Right renal pelvis (tissue), 4 donors: ENCODE measurements at regions not wholly inside any gene's neighbourhood (a gene's known extent, or its start where the extent isn't known, plus 50 kb on each side); places are given as distances from the start of the nearest gene placed in this dataset.

Experiments
- DNase-seq, 4 donors: peaks; one replicate each; pipeline ENCODE4 v3.0.0-alpha.2; 2013; ENCODE audit warnings: low read depth in 4 of 4, low spot score in 3 of 4, missing footprints in 1 of 4

DNA sequence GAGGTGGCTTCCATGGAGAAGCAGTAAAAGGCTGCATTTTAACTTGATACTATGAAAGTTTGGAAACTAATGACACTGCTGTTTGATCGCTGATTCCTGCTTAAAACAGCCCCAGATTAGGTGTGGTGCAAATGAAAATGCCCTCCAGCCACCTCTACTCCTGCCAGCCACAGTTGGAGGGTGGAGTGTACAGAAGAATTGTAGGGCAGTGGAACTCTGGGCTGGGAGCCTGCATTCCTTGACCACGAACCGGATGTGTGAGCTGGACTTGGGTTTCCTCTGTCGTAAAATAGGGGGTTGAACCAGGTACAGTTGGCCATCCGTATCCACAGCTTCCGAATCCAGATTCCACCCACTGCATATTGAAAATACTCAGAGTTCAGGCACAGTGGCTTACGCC, 84.6 kb upstream of the RFX8 start:
- no peak for DNase-seq

DNA sequence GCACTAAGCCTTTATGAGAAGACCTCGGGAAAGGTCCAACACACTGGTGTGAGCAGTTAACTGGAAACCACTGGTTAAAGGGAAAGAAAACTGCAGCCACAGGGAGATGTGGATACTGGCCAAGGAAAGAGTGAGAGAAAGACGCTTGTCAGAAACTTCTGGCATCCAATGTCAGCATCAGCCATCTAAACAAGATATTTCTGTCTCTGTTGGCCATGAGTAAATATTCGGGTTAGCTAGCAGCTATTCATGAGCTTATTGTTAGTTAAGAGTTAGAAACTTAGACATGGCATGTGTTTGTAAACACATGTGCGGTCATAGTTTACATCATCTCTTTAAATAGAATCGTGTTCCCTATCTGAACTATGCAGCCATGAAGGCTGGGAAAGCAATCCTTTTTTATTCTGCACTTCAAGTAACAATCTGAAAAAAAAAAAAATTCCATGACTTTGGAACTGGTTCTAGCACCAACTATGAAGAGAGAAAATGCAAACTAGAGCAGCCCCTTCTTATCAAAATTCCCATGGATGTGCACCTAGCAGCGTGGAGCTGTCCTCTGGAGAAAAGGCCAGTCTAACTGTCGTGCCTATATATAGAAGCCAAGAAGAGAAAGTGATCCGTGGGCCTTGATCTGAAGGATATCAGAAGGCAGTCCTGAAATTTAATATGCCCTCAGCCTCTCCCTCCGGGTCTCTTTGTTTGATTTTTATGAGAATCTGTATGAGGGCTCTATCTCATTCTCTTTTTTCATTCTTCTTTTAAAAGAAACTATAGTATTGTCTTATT, 84.0 kb upstream of the RFX8 start:
- DNase-seq = no peak

DNA sequence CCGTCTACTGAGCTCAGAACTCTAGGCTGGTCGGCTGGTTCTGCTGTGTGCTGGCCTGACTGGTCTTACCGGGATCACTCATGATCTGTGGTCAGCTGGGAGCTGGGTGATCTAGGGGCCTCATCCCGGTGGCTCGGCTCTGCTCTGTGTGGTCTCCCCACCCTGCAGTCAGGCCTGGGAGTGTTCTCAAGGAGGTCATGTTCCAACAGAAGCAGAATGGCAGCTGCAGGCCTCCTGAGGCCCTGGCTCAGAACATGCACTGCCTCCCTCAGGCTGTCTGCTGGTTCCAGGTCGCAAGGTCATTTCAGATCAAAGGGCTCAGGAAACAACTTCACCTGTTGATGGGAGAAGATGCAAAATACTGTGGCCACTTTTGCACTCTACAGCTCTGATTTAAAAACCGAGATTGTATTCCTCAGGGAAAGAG, 81.1 kb upstream of the RFX8 start:
- no peak for DNase-seq

DNA sequence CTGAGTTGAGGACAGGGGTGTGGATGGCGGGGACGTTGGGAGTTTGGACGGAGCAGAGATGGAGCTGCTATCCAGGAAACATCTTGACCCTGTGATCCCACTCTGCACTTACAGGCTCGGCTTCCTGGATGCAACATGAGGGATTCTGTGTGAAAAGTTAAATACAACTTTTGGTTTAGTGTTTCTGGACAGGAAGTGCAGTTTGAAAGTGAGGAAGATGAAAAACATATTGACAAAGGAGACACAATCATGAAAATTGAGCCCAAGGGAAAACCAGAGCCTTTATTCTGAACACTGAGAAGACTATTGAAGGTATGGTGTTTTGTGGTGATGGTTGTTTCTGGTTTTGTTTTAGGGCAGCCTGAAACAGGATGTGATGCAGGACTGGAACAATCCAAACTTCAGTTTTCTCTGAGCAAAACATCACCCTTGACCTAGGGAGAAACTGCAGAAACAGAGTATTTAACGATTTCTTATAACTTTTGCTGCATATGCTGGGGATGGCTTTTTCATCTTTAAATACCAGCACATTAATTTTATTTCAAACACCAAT, 76.5 kb upstream of the RFX8 start:
- no peak for DNase-seq

DNA sequence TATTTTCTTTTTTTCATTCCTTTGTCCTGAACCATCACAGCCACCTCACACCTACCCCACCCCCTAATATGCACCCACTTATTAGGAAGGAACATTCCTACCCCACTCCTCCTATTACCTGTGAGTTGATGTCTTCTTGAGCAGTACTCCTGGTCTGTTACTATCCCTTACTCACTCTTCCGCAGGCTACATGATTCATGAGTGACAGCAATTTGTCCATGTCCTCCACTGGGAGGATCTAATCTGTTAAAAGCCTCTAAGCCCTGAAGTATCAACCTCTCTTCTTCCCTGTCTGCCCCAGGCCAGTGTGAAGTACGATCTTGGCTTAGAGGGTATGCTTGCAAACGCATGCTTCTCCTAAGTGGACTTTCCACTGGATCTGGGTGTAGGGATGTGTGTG, 75.6 kb upstream of the RFX8 start:
- no peak for DNase-seq

DNA sequence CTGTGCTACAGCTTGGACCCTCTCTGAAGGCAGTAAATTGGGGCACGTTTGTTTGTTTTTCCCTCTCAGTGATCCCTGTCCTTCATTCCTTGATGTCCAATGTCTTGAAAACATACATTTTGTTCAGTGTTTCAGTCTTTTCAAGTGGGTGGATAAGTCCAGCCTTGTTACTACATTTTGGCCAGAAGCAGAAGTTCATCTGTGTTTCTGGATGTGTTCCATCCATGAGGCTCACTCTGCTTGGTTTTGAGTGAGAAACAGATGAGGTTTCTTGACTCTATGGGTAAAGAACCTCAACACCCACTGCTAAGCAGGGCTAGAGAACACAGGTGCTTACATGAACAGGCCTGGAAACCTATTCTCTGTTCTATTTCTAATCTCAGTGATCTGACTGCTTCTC, 74.5 kb upstream of the RFX8 start:
- no peak for DNase-seq

DNA sequence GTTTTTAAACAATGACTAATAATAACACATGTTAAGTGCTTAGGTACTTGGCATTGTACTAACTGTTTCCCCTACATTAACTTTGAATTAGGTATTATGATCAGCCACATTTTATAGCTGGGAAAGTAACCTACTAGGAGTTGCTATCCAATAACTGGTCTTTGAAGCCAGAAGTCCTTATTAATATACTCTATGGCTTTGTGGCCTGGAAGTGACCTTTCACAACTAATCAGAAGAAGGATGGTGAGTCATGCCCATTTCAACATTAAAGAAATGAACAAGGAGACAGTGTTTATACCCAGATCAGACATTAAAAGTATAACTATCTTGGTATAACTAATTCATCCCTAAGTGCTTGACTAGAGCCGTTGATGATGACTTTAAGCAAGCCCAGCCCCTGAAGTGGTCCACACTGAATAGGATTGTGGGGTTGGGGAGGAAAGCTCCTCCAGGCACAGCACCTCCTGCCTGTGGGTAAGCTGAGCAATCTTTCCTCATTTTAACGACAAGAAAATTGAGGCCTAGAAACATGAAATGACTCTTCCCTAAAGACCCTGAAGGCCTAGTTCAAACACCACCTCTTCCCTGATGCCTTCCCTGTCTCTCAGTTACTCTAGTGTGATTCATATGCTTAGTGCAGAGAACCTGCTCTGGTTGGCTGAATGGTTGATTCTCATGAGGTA, 71.6 kb upstream of the RFX8 start:
- DNase-seq = no peak

DNA sequence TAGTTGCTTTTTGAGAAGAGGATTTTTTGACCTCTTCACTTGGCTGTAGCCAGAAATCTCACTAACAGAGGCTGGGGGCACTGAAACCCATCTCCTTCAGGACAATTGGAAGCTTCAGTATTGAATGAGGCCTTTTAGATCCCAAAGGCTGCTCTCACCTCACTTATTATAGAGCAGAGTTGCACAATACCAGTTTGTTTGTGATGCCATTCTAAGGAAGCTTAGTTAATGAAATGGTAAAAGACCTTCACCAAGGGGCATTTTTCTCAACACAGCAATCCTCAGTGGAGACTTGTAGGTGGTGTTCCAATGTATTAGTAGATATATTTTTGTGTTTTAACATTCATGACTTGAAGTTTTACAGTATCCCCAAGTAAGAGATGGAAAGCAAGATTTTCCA, 71.0 kb upstream of the RFX8 start:
- DNase-seq = no peak

DNA sequence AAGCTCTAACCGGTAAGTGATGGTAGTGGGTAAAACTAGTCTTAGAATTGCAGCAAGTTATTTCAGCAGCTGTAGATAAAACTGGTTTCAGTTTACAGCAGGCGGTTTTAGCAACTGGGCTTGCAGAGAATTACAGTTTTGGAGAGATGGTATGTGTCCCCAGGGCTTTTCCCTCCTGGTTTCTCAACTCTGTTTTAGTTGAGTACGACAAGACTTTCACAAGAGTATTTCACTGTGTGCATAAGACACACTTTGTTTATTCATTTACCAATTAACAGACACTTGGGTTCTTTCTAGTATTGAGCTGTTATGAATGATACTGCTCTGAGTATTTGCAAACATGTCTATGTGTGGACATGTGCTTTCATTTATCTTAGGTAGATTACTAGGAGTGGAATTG, 65.6 kb upstream of the RFX8 start:
- DNase-seq = no peak

DNA sequence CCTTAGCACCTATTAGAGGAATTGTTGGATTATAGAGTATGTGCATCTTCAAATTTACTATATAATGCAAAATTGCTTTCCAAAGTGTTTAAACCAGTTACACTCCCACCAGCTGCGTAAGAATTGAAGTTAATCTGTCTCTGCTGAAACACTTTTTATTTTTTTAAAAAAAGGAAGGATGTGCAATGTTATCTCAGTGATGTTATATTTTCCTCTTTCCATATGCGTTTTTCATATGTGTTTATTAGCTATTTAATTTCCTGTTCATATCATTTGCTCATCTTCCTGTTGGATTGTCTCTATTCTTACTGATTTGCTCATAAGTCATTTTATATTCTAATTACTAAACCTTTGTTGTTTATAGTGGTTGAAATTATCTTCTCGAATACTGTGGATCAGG, 63.2 kb upstream of the RFX8 start:
- DNase-seq = no peak

DNA sequence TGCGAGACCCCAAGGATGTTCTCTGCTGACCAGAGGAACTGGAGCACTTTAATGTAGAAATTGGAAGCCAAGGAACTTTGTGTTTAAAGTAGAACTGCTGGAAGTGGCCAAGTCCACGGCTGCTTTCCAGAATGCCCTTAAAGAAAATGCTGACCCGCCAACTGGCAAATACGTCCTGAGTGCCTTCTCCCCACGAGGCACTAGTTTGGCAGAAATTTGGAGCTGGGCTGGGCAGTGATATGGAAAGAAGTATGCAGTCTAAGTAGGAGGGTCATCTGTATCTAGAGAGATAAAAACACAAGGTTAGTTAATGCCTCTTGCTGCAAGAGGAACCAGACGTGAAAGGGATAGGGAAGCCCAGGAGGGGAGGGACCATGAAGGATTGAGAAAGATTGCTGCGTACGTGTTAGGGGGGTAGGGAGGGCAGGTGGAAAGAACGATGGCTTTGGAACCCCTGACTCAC, 59.3 kb upstream of the RFX8 start:
- no peak for DNase-seq

DNA sequence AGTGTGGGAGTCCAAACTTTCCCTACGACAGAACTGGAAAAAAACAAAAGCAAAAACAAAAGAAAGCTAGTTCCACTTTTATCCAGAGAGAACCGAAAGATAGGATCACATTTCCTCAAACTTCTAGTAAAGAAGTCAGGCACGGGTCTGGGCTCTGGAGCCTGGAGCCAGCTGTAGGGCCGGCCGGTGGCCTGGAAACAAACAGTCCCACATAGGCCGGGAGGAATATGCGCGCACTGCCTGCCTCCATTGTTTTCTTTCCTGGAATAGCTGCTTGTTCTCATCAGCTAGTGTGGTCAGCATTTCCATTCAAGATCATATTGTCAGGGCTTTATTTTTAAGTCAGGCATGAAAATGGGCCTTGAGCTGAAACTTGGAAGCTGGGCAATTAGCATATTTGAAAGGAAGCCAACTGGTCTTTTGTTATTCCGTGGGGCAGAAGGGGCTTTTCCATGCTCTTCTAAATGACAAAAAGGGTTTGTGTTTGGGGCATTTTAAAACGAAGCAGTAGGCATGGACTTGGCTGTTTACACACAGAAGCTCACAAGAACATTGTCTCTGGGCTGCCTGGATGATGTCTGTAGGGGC, 58.7 kb upstream of the RFX8 start:
- DNase-seq = no peak

DNA sequence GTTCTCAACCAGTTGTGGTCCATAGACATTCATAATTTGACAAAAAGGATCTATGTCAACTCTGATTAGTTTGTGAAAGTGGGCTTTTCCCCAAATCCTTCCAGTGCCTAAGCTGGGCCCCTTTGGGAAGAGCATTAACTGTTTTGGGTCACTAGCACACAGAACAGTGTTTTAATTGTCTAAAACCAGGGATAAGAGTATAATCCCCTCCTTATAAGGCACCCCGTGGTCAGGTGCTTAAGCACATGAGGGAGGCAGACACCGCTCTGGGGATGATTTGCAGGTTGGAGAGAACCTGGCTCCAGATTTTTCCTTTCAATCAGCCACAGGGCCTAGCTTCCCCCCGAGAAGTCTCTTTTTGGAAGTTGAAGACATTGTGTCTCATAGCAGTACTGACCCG, 53.6 kb upstream of the RFX8 start:
- no peak for DNase-seq

DNA sequence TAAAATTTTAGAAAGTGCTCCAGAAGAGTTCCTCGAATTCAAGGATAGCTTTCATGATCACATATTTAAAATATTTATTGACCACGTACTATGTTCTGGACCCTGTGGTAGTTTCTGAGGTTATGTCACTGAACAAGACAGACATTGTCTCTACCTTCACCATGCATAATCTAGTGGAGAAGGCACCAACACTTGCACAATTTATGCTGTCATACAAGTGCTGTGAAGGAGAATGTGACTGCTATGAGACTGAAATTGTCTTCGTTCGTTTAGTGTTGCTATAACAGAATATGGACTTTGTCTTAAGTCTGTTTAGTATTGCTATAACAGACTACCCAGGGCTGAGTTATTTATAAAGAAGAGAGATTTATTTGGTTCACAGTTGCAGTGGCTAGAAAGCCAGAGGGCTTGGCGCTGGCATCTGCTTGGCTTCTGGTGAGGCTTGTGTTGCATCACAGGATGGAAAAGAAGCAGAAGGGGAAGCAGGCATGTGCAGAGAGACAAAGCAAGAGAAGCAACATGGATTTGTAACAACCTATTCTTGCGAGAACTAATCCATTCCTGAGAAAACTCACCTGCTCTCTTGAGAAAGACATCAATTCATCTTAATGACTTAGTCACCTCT, 50.0 kb upstream of the RFX8 start:
- no peak for DNase-seq
